ENCODE measurements at regions not wholly inside any gene's neighbourhood (a gene's known extent, or its start where the extent isn't known, plus 50 kb on each side); places are given as distances from the start of the nearest gene placed in this dataset.

- Histone ChIP-seq H3K27me3 (ENCODE audit: insufficient read depth, low read length) (no peaks in the 10 kb centered on the region), H3K4me1 (ENCODE audit: insufficient read depth, low read length) (no peaks in the 10 kb centered on the region), H3K27ac (ENCODE audit: low read length) (no peak overlapping the region), H3K4me3 (ENCODE audit: low read length) (no peak overlapping the region), H3K9me3 (ENCODE audit: insufficient read depth, low read depth, low read length) (no peaks in the 10 kb centered on the region), H3K9ac (ENCODE audit: low read depth, low read length) (no peak overlapping the region), H3K36me3 (ENCODE audit: insufficient read depth, low read depth, low read length) (no peaks in the 10 kb centered on the region)
These were observed 429.5 kb upstream of the MARCKS start for GRCh38 chr6:113427617-113428016.

- H3K4me3 ChIP-seq (ENCODE audit: low read length): no peak overlapping the region
- H3K27me3 ChIP-seq (ENCODE audit: insufficient read depth, low read length): no peaks in the 10 kb centered on the region
- H3K9ac ChIP-seq (ENCODE audit: low read depth, low read length): no peak overlapping the region
- no peaks in the 10 kb centered on the region for H3K4me1 ChIP-seq (ENCODE audit: insufficient read depth, low read length)
- no peak overlapping the region for H3K27ac ChIP-seq (ENCODE audit: low read length)
- H3K9me3 ChIP-seq (ENCODE audit: insufficient read depth, low read depth, low read length): no peaks in the 10 kb centered on the region
- H3K36me3 ChIP-seq (ENCODE audit: insufficient read depth, low read depth, low read length): no peaks in the 10 kb centered on the region
These were observed 428.4 kb upstream of the MARCKS start for GRCh38 chr6:113428702-113429101.

DNA sequence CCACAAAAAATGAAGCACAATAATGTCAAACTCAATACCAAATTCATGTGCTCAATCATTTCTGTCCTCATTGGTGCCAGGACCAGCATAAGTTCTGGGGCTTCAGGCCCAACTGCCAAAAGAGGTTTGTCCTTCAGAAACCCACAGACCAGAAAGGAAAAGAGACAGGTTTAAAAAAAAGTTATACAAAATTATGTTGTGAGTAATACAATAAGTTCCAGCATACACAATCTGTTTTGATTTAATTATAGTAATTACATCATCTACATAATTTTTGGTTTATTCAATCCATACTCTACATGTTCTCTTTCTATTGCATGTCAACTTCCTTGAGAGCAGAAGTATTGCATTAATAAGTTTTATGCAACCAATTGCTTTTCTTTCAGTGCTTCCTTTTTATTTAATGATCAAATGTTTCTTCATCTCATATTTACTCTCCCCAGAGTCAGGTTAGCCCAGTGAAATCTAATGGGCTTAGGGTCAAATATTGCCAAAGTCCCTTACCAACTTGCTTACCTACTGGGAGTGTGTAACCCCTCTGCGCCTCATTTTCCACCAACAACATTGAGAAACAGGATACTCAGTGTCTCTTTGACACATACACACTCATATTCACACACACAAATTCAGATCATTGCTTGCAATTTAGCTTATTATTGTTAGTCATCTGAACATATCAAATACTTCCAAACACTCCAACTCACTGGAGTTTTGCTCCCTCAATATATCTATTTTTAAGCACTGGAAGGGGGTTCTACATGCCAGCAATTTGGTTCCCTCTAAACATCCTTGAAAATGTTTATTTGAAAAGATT lies 424.4 kb upstream of the MARCKS start:
- H3K4me1 ChIP-seq (ENCODE audit: insufficient read depth, low read length): no peaks in the 10 kb centered on the region
- no peak overlapping the region for H3K27ac ChIP-seq (ENCODE audit: low read length)
- no peaks in the 10 kb centered on the region for H3K9me3 ChIP-seq (ENCODE audit: insufficient read depth, low read depth, low read length)
- H3K4me3 ChIP-seq (ENCODE audit: low read length): no peak overlapping the region
- no peaks in the 10 kb centered on the region for H3K36me3 ChIP-seq (ENCODE audit: insufficient read depth, low read depth, low read length)
- no peak overlapping the region for H3K9ac ChIP-seq (ENCODE audit: low read depth, low read length)
- no peaks in the 10 kb centered on the region for H3K27me3 ChIP-seq (ENCODE audit: insufficient read depth, low read length)

DNA sequence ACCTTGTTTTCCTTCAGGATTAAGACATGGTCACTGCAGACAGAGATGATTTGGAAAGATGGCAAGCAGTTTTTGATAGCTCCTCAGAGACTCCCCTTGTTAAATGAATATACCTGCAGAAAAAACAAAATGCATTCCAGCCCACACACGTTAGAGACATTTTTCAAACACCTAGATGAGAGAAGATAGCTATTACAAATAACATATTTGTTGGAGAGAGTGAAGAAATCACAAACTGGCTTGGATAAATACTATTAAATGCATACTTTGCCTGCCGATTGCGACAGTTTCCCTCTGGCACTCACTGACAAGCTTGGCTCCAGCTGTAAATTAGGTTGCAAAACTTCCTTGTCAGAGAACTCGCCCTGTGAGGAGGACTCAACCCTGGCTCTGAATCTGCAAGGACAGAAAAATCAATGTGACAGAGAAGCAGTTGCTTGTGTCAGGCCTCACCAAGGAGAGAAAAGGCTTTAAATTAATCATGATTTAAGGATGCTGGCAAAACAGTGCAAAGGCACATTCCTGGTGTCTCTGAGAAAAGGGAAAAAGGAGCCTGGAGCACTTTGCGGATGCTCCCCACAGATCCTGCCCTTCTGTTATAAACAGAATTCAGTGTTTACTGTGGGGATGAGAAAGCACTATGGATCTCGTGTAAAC lies 423.7 kb upstream of the MARCKS start:
- H3K9me3 ChIP-seq (ENCODE audit: insufficient read depth, low read depth, low read length): no peaks in the 10 kb centered on the region
- H3K27ac ChIP-seq (ENCODE audit: low read length): no peak overlapping the region
- no peaks in the 10 kb centered on the region for H3K27me3 ChIP-seq (ENCODE audit: insufficient read depth, low read length)
- H3K9ac ChIP-seq (ENCODE audit: low read depth, low read length): no peak overlapping the region
- no peaks in the 10 kb centered on the region for H3K4me1 ChIP-seq (ENCODE audit: insufficient read depth, low read length)
- no peak overlapping the region for H3K4me3 ChIP-seq (ENCODE audit: low read length)
- H3K36me3 ChIP-seq (ENCODE audit: insufficient read depth, low read depth, low read length): no peaks in the 10 kb centered on the region

GRCh38 chr6:113434641-113435040 lies 422.5 kb upstream of the MARCKS start:
- no peaks in the 10 kb centered on the region for H3K36me3 ChIP-seq (ENCODE audit: insufficient read depth, low read depth, low read length)
- H3K27me3 ChIP-seq (ENCODE audit: insufficient read depth, low read length): no peaks in the 10 kb centered on the region
- H3K9me3 ChIP-seq (ENCODE audit: insufficient read depth, low read depth, low read length): no peaks in the 10 kb centered on the region
- no peak overlapping the region for H3K27ac ChIP-seq (ENCODE audit: low read length)
- no peak overlapping the region for H3K9ac ChIP-seq (ENCODE audit: low read depth, low read length)
- H3K4me3 ChIP-seq (ENCODE audit: low read length): no peak overlapping the region
- no peaks in the 10 kb centered on the region for H3K4me1 ChIP-seq (ENCODE audit: insufficient read depth, low read length)

DNA sequence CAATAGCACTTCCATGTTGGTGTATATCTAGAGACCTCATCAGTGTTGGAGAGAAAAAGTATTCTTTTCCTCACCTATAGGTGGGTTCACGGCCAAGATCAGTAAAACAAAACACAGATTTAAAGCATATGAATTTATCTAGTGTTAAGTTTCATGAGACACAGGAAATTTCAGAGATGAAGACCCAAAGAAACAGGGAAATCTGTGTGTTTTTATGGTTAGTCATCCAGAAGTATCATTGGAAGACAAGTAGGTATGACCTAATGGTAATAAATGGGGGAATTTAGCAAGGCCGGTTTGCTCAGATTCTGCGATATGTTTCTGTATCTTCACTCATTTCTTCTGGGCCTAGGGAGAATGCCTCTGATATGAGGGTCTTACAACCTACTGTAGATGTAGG lies 419.6 kb upstream of the MARCKS start:
- no peaks in the 10 kb centered on the region for H3K36me3 ChIP-seq (ENCODE audit: insufficient read depth, low read depth, low read length)
- no peak overlapping the region for H3K4me3 ChIP-seq (ENCODE audit: low read length)
- H3K27ac ChIP-seq (ENCODE audit: low read length): no peak overlapping the region
- H3K9me3 ChIP-seq (ENCODE audit: insufficient read depth, low read depth, low read length): no peaks in the 10 kb centered on the region
- H3K4me1 ChIP-seq (ENCODE audit: insufficient read depth, low read length): no peaks in the 10 kb centered on the region
- no peaks in the 10 kb centered on the region for H3K27me3 ChIP-seq (ENCODE audit: insufficient read depth, low read length)
- H3K9ac ChIP-seq (ENCODE audit: low read depth, low read length): no peak overlapping the region

DNA sequence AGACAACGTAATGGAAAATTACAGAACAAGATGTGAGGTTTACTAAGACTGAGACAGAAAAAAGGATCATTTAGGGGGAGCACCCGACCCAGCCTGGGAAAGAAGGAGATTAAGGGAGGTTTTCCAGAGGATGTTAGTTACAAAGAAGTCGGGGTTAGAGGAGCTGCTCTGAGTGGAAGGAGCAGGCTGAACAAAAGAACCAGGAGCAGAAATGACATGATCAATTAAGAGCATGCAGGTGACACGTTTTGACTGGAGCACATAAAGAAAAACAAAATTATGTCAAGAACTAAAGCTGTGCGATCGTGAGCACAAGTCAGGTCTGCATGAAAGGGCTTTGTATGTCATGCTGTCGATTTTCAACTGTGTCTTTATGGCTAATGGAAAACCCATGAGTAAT lies 417.3 kb upstream of the MARCKS start:
- Histone ChIP-seq H3K4me1 (ENCODE audit: insufficient read depth, low read length) (no peaks in the 10 kb centered on the region), H3K9me3 (ENCODE audit: insufficient read depth, low read depth, low read length) (no peaks in the 10 kb centered on the region), H3K36me3 (ENCODE audit: insufficient read depth, low read depth, low read length) (no peaks in the 10 kb centered on the region), H3K4me3 (ENCODE audit: low read length) (no peak overlapping the region), H3K27me3 (ENCODE audit: insufficient read depth, low read length) (no peaks in the 10 kb centered on the region), H3K9ac (ENCODE audit: low read depth, low read length) (no peak overlapping the region), H3K27ac (ENCODE audit: low read length) (no peak overlapping the region)

DNA sequence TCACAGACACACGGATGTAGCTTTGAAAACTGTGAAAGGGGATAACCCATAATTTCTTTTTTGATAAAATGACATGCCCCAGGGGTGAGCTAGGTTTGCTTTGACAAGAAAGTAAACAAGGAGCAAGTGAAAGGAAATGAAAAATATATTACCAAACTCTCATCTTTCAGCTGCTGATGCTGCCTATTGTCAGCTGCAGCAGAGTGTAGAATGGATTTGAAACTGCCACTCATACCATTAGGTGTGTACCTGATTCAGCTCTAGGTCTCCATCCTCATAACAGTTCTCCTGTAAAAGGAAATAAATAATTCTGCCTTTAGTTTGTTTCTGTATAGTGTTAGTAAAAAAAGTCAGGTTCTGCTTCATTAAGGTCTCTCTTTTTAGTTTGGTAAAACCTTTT lies 415.1 kb upstream of the MARCKS start:
- H3K27me3 ChIP-seq (ENCODE audit: insufficient read depth, low read length): no peaks in the 10 kb centered on the region
- no peak overlapping the region for H3K4me3 ChIP-seq (ENCODE audit: low read length)
- no peaks in the 10 kb centered on the region for H3K9me3 ChIP-seq (ENCODE audit: insufficient read depth, low read depth, low read length)
- no peak overlapping the region for H3K9ac ChIP-seq (ENCODE audit: low read depth, low read length)
- no peak overlapping the region for H3K27ac ChIP-seq (ENCODE audit: low read length)
- H3K36me3 ChIP-seq (ENCODE audit: insufficient read depth, low read depth, low read length): no peaks in the 10 kb centered on the region
- no peaks in the 10 kb centered on the region for H3K4me1 ChIP-seq (ENCODE audit: insufficient read depth, low read length)

- no peaks in the 10 kb centered on the region for H3K36me3 ChIP-seq (ENCODE audit: insufficient read depth, low read depth, low read length)
These were observed 411.9 kb upstream of the MARCKS start for GRCh38 chr6:113445201-113445600.

DNA sequence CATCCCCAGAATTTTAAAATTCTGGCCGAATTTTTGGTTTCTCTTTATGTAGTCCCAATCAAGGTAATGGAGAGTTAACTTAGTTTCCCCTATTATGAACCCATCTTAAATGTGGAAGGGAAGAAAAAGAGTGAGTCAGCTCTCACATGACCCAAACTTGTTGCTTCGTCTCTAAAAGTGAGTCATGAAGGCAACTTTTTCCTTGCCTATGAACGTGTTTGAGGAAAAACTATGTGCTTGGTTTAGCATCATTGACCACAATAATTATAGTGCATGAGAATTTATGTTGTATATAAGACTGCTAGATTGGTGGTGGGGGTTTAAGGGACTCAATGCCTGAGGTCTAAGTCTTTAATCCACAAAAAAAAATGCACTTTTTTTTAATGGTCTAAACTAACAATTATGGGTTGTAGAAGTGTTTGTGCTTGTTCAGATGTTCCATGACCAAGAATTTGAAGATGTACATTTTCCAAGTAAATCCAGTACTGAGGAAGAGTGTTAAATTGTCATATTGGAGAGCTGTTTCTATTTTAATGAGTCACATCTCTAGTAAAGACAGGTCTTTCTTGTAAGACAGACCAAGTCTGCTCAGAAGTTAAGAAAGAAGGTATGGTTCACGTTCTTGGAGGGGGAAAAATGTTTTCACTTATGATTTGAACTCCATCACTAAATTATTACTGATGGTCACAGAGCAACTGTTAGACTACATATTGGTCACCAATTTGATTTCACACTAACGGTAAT lies 409.9 kb upstream of the MARCKS start:
- Histone ChIP-seq H3K36me3 (ENCODE audit: insufficient read depth, low read depth, low read length) (no peaks in the 10 kb centered on the region), H3K4me3 (ENCODE audit: low read length) (no peak overlapping the region), H3K27ac (ENCODE audit: low read length) (no peak overlapping the region), H3K27me3 (ENCODE audit: insufficient read depth, low read length) (no peaks in the 10 kb centered on the region), H3K9ac (ENCODE audit: low read depth, low read length) (no peak overlapping the region), H3K4me1 (ENCODE audit: insufficient read depth, low read length) (no peaks in the 10 kb centered on the region), H3K9me3 (ENCODE audit: insufficient read depth, low read depth, low read length) (no peaks in the 10 kb centered on the region)

More at GRCh38 chr6:113445201-113445600, 411.9 kb upstream of the MARCKS start:
- Histone ChIP-seq H3K27ac (ENCODE audit: low read length) (no peak overlapping the region), H3K9me3 (ENCODE audit: insufficient read depth, low read depth, low read length) (no peaks in the 10 kb centered on the region), H3K4me1 (ENCODE audit: insufficient read depth, low read length) (no peaks in the 10 kb centered on the region), H3K4me3 (ENCODE audit: low read length) (no peak overlapping the region), H3K9ac (ENCODE audit: low read depth, low read length) (no peak overlapping the region), H3K27me3 (ENCODE audit: insufficient read depth, low read length) (no peaks in the 10 kb centered on the region)

- Histone ChIP-seq H3K4me3 (ENCODE audit: low read length) (no peak overlapping the region), H3K27me3 (ENCODE audit: insufficient read depth, low read length) (no peaks in the 10 kb centered on the region), H3K27ac (ENCODE audit: low read length) (no peak overlapping the region), H3K4me1 (ENCODE audit: insufficient read depth, low read length) (no peaks in the 10 kb centered on the region), H3K9ac (ENCODE audit: low read depth, low read length) (no peak overlapping the region), H3K36me3 (ENCODE audit: insufficient read depth, low read depth, low read length) (no peaks in the 10 kb centered on the region), H3K9me3 (ENCODE audit: insufficient read depth, low read depth, low read length) (no peaks in the 10 kb centered on the region)
These were observed 408.1 kb upstream of the MARCKS start for GRCh38 chr6:113449051-113449450.

DNA sequence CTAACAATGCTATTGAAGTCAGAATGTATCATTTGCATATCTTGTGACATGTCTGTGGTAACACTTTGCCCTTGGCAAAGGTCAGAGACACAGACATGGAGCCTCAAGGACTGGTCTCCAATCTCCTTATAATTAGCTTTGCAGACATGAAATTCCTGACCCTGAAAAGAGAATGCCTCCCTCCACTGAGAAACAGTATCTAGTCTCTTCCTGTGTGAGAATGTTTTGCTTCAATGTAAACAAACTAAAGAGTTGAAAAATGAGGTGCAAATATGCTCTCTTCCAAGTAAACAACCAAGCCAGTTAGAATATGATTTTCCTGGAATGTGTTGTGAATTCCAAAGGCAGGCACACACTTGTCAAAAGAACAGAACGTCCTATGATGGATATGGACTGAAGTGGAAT lies 407.1 kb upstream of the MARCKS start:
- Histone ChIP-seq H3K27me3 (ENCODE audit: insufficient read depth, low read length) (no peaks in the 10 kb centered on the region), H3K9me3 (ENCODE audit: insufficient read depth, low read depth, low read length) (no peaks in the 10 kb centered on the region), H3K4me1 (ENCODE audit: insufficient read depth, low read length) (no peaks in the 10 kb centered on the region), H3K4me3 (ENCODE audit: low read length) (no peak overlapping the region), H3K36me3 (ENCODE audit: insufficient read depth, low read depth, low read length) (no peaks in the 10 kb centered on the region), H3K27ac (ENCODE audit: low read length) (no peak overlapping the region), H3K9ac (ENCODE audit: low read depth, low read length) (no peak overlapping the region)

All from iPS-20b (cell line).